HCT116 (cell line): ENCODE measurements at regions not wholly inside any gene's neighbourhood (a gene's known extent, or its start where the extent isn't known, plus 50 kb on each side); places are given as distances from the start of the nearest gene placed in this dataset.

Source experiments
- ATAC-seq: fragments of 200-7000 bp; cut with Tn5 transposase; 2 replicates; pipeline ENCODE4 v1.9.1; 2020; ENCODE audit warnings: mild to moderate bottlenecking, moderate library complexity
- BruUV-seq: library from RNA; stranded (reverse); fragments of 400-500 nt; replicated peaks from 2 replicates; lab custom pipeline; 2021; lab: Mats Ljungman, UMichigan
- CTCF ChIA-PET: fragments of 300-600 bp; sonication (Branson Sonifier 250); formaldehyde crosslinking; loops from one replicate; lab custom pipeline; 2021; ENCODE audit warnings: antibody characterized with exemption; lab: Charles Lee
- POLR2A ChIA-PET: fragments of 300-600, 350-600 bp; sonication (Branson Sonifier 250); formaldehyde crosslinking; loops from one replicate; lab custom pipeline; 2021; ENCODE audit warnings: antibody characterized with exemption; lab: Charles Lee
- RAD21 ChIA-PET, 2 experiments: fragments of 300-600 bp; sonication (Branson Sonifier 250); formaldehyde crosslinking; loops; one replicate each; lab custom pipeline; 2023; ENCODE audit warnings: low total read pairs in 2 of 2; ENCODE audit not compliant: uncharacterized antibody in 2 of 2, unreplicated experiment in 2 of 2, low non-redundant PET in 1 of 2; lab: Charles Lee
- DNase-seq: peaks from one replicate; pipeline ENCODE4 v3.0.0-alpha.2; 2010; ENCODE audit warnings: low read depth, low spot score
- H2AFZ ChIP-seq: fragments of 200-600 bp; shearing (Covaris generic), sonication (generic); 2 replicates; pipeline ENCODE4 v1.6.1; 2017; ENCODE audit warnings: low read depth, mixed run types, mixed read lengths, antibody characterized with exemption, low read length; ENCODE audit not compliant: poor library complexity, severe bottlenecking
- H3K27ac ChIP-seq: 2 replicates; pipeline ENCODE4 v1.5.1; 2012; ENCODE audit warnings: low read depth, low read length
- H3K27me3 ChIP-seq: fragments of 200-600 bp; sonication (generic); 2 replicates; pipeline ENCODE4 v1.6.1; 2016; ENCODE audit warnings: mixed run types, low read length, mixed read lengths; ENCODE audit not compliant: insufficient read depth
- H3K36me3 ChIP-seq, 2 experiments: fragments of 200-500 bp in 1 of 2; fragments of 200-600 bp in 1 of 2; sonication (Bioruptor generic) in 1 of 2; sonication (generic) in 1 of 2; 2 replicates each; pipeline versions ENCODE4 v1.5.1 to v1.6.1; 2014 to 2016; ENCODE audit warnings: low read length in 2 of 2, inconsistent platforms in 1 of 2, mixed read lengths in 1 of 2, mixed run types in 1 of 2; ENCODE audit not compliant: insufficient read depth in 2 of 2, control insufficient read depth in 1 of 2
- H3K4me1 ChIP-seq, 2 experiments: fragments of 200-600 bp in 1 of 2; sonication (generic) in 1 of 2; 2 replicates each; pipeline versions ENCODE4 v1.5.1 to v1.6.1; 2012 to 2017; ENCODE audit warnings: low read length in 2 of 2, inconsistent platforms in 1 of 2, mild to moderate bottlenecking in 1 of 2, mixed read lengths in 1 of 2, mixed run types in 1 of 2, moderate library complexity in 1 of 2; ENCODE audit not compliant: insufficient read depth in 2 of 2, control insufficient read depth in 1 of 2
- H3K4me2 ChIP-seq: fragments of 200-600 bp; sonication (generic); 2 replicates; pipeline ENCODE4 v1.6.1; 2017; ENCODE audit warnings: mixed run types, low read length, mixed read lengths
- H3K4me3 ChIP-seq, 2 experiments: fragments of 200-600 bp in 1 of 2; sonication (generic) in 1 of 2; replicated peaks in 1 of 2; 2 replicates each; pipeline ENCODE4 v1.5.1; 2011 to 2016; ENCODE audit warnings: low read length in 2 of 2, control low read depth in 1 of 2, low read depth in 1 of 2, mild to moderate bottlenecking in 1 of 2, mixed read lengths in 1 of 2, mixed run types in 1 of 2
- H3K79me2 ChIP-seq: fragments of 200-600 bp; sonication (generic); 2 replicates; pipeline ENCODE4 v1.6.1; 2017; ENCODE audit warnings: mild to moderate bottlenecking, mixed run types, low read length, moderate library complexity, mixed read lengths; ENCODE audit not compliant: insufficient read depth
- H3K9ac ChIP-seq: fragments of 200-600 bp; sonication (generic); 2 replicates; pipeline ENCODE4 v1.6.1; 2016; ENCODE audit warnings: low read length, mixed read lengths
- H3K9me2 ChIP-seq: fragments of 200-600 bp; sonication (generic), shearing (Covaris generic); 2 replicates; pipeline ENCODE4 v1.6.1; 2017; ENCODE audit warnings: mixed run types, mild to moderate bottlenecking, moderate library complexity; ENCODE audit not compliant: insufficient read depth
- H3K9me3 ChIP-seq, 2 experiments: fragments of 200-500 bp in 1 of 2; fragments of 200-600 bp in 1 of 2; sonication (Bioruptor generic) in 1 of 2; sonication (generic) in 1 of 2; 2 replicates each; pipeline ENCODE4 v1.6.1; 2014 to 2017; ENCODE audit warnings: low read length in 2 of 2, mixed read lengths in 2 of 2, inconsistent platforms in 1 of 2, low read depth in 1 of 2, mild to moderate bottlenecking in 1 of 2, mixed run types in 1 of 2, moderate library complexity in 1 of 2; ENCODE audit not compliant: control insufficient read depth in 1 of 2, insufficient read depth in 1 of 2
- H4K20me1 ChIP-seq: fragments of 200-600 bp; sonication (generic), shearing (Covaris generic); 2 replicates; pipeline ENCODE4 v1.6.1; 2017; ENCODE audit warnings: mixed run types, mild to moderate bottlenecking, moderate library complexity; ENCODE audit not compliant: insufficient read depth
- CBX3 ChIP-seq: IDR thresholded peaks from 2 replicates; pipeline ENCODE4 v1.6.1; 2012; ENCODE audit warnings: low read depth
- CEBPB ChIP-seq: IDR thresholded peaks from 2 replicates; pipeline ENCODE4 v1.6.1; 2012; ENCODE audit warnings: low read depth
- EGR1 ChIP-seq: IDR thresholded peaks from 2 replicates; pipeline ENCODE4 v1.6.1; 2012; ENCODE audit warnings: low read depth
- EZH2 ChIP-seq: fragments of 200-600 bp; sonication (generic); IDR thresholded peaks from 2 replicates; pipeline ENCODE4 v1.6.1; 2017; ENCODE audit warnings: antibody characterized with exemption, mixed run types
- EZH2phosphoT487 ChIP-seq: fragments of 200-600 bp; IDR thresholded peaks from 2 replicates; pipeline ENCODE4 v1.6.1; 2018; ENCODE audit warnings: antibody characterized with exemption, borderline replicate concordance
- FOSL1 ChIP-seq: IDR thresholded peaks from 2 replicates; pipeline ENCODE4 v1.6.1; 2012; ENCODE audit warnings: low read depth
- JUND ChIP-seq: IDR thresholded peaks from 2 replicates; pipeline ENCODE4 v1.6.1; 2012
- POLR2A ChIP-seq: IDR thresholded peaks from 2 replicates; pipeline ENCODE4 v1.7.0; 2011; ENCODE audit warnings: borderline replicate concordance; ENCODE audit not compliant: insufficient read depth, insufficient read length; ENCODE audit errors: extremely low read depth
- POLR2AphosphoS5 ChIP-seq: IDR thresholded peaks from 2 replicates; pipeline ENCODE4 v1.6.1; 2011; ENCODE audit warnings: mild to moderate bottlenecking, low read depth, low read length, moderate library complexity
- SIN3A ChIP-seq: IDR thresholded peaks from 2 replicates; pipeline ENCODE4 v1.6.1; 2012; ENCODE audit warnings: low read depth
- SP1 ChIP-seq: IDR thresholded peaks from 2 replicates; pipeline ENCODE4 v1.6.1; 2012; ENCODE audit warnings: low read depth
- SRF ChIP-seq: IDR thresholded peaks from 2 replicates; pipeline ENCODE4 v1.6.1; 2012; ENCODE audit warnings: low read depth
- TCF7L2 ChIP-seq: IDR thresholded peaks from 2 replicates; pipeline ENCODE4 v1.7.0; 2011; ENCODE audit warnings: borderline replicate concordance, inconsistent platforms; ENCODE audit not compliant: insufficient read depth, insufficient read length; ENCODE audit errors: extremely low read depth
- ZFX ChIP-seq: fragments of 450-650 bp; IDR thresholded peaks from 2 replicates; pipeline ENCODE4 v1.6.1; 2017
- ZNF274 ChIP-seq: fragments of 200-500 bp; sonication (Bioruptor generic); IDR thresholded peaks from 2 replicates; pipeline ENCODE4 v1.6.1; 2014; ENCODE audit warnings: mild to moderate bottlenecking, low read depth, low read length, inconsistent platforms
- intact Hi-C: fragments of 100-400 bp; cut with micrococcal nuclease; formaldehyde crosslinking; loops from 2 replicates; pipeline ENCODE4 v1.10.0; 2022
- TF ChIP-seq, protein P1 (sequence below): IDR thresholded peaks from 2 replicates; pipeline ENCODE4 v1.6.1; 2012
- TF ChIP-seq, protein P2 (sequence below): IDR thresholded peaks from 2 replicates; pipeline ENCODE4 v1.6.1; 2012; ENCODE audit warnings: low read depth
- TF ChIP-seq, protein P3 (sequence below): IDR thresholded peaks from 2 replicates; pipeline ENCODE4 v1.6.1; 2012

DNA sequence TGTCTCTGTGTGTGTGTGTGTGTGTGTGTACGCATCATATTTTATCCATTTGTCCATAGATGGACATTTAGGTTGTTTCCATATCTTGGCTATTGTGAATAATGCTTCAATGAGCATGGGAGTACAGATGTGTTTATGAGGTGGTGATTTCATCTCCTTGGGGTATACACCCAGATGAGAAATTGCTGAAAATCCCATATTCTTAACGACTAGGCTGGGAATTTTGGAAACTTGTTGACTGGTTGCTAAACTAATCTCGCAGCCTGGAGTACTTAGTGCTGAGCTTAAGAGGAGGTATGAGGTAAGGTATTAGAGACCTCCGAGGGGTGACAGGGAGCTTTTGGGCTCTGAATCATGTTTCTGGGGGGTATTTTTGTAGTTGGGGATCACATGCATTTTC lies 66.0 kb upstream of the SPRED2 start:
- H2AFZ ChIP-seq = no peak overlapping the region
- intact Hi-C loops = no loop called here
- no peaks in the 10 kb centered on the region for H3K9me2 ChIP-seq
- H3K36me3 ChIP-seq = no peaks in the 10 kb centered on the region
- H4K20me1 ChIP-seq = no peaks in the 10 kb centered on the region
- H3K27ac ChIP-seq = no peak overlapping the region
- ChIA-PET CTCF (no interaction called here), RAD21 (no interaction called here), POLR2A (no interaction called here)
- no peak overlapping the region for H3K4me2 ChIP-seq
- H3K9ac ChIP-seq = no peak overlapping the region
- no peaks in the 10 kb centered on the region for H3K27me3 ChIP-seq
- DNase-seq (no peak), ATAC-seq (no peak)
- TF ChIP-seq ZFX (no peak), SIN3A (no peak), CEBPB (no peak), EZH2 (no peak), CBX3 (no peak), POLR2AphosphoS5 (no peak), SRF (no peak)
- no TSS peak for BruUV-seq
- no peaks in the 10 kb centered on the region for H3K9me3 ChIP-seq
- no peaks in the 10 kb centered on the region for H3K4me1 ChIP-seq
- H3K79me2 ChIP-seq = no peaks in the 10 kb centered on the region
- no peak overlapping the region for H3K4me3 ChIP-seq

DNA sequence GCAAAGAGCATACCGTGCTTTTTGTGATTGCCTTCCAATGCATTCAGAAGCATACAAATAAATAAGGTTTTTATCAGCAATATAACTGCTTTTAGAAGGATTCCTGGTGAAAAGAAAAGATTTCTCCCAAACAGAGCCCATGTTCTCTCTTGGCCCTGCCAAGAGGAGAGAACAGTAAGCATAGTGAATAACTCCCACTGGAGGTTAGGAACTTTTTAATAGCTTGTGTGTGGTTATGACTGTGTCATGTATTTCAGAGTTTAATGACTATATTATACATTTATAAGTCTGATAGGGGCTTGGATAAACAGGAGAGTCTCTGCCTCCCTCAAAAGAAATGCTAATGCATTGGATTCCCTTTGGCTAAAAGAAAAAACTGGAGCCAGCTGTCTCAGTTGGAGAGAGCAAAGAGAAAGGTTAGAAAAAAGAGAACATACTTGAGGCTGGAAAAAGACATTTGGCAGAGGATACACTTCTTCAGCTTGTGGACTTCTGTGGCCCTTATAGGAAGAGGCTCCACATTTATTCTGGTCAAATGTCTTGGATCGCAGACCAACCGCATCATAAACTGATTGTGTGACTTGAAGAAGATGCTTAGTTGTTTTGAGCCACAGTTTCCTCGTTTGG lies 63.0 kb upstream of the SPRED2 start:
- Histone ChIP-seq H2AFZ (no peak overlapping the region), H3K27me3 (no peaks in the 10 kb centered on the region), H4K20me1 (no peaks in the 10 kb centered on the region), H3K4me3 (no peak overlapping the region), H3K9ac (no peak overlapping the region), H3K79me2 (no peaks in the 10 kb centered on the region), H3K27ac (no peak overlapping the region), H3K9me3 (no peaks in the 10 kb centered on the region), H3K4me2 (no peak overlapping the region), H3K36me3 (no peaks in the 10 kb centered on the region), H3K9me2 (no peaks in the 10 kb centered on the region), H3K4me1 (no peaks in the 10 kb centered on the region)
- ATAC-seq = no peak
- POLR2A ChIA-PET = no interaction called here
- CTCF ChIA-PET = no interaction called here
- intact Hi-C loops = no loop called here
- no TSS peak for BruUV-seq
- RAD21 ChIA-PET = no interaction called here
- DNase-seq = no peak
- TF ChIP-seq SRF (no peak), JUND (no peak), EZH2 (no peak), CBX3 (no peak), EZH2phosphoT487 (no peak), SP1 (no peak), ZFX (no peak), EGR1 (no peak), TCF7L2 (no peak), ZNF274 (no peak), SIN3A (no peak), FOSL1 (no peak), POLR2A (no peak)
- TF ChIP-seq, protein P1, sequence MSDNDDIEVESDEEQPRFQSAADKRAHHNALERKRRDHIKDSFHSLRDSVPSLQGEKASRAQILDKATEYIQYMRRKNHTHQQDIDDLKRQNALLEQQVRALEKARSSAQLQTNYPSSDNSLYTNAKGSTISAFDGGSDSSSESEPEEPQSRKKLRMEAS = no peak
- TF ChIP-seq, protein P2, sequence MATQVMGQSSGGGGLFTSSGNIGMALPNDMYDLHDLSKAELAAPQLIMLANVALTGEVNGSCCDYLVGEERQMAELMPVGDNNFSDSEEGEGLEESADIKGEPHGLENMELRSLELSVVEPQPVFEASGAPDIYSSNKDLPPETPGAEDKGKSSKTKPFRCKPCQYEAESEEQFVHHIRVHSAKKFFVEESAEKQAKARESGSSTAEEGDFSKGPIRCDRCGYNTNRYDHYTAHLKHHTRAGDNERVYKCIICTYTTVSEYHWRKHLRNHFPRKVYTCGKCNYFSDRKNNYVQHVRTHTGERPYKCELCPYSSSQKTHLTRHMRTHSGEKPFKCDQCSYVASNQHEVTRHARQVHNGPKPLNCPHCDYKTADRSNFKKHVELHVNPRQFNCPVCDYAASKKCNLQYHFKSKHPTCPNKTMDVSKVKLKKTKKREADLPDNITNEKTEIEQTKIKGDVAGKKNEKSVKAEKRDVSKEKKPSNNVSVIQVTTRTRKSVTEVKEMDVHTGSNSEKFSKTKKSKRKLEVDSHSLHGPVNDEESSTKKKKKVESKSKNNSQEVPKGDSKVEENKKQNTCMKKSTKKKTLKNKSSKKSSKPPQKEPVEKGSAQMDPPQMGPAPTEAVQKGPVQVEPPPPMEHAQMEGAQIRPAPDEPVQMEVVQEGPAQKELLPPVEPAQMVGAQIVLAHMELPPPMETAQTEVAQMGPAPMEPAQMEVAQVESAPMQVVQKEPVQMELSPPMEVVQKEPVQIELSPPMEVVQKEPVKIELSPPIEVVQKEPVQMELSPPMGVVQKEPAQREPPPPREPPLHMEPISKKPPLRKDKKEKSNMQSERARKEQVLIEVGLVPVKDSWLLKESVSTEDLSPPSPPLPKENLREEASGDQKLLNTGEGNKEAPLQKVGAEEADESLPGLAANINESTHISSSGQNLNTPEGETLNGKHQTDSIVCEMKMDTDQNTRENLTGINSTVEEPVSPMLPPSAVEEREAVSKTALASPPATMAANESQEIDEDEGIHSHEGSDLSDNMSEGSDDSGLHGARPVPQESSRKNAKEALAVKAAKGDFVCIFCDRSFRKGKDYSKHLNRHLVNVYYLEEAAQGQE = no peak
- TF ChIP-seq, protein P3, sequence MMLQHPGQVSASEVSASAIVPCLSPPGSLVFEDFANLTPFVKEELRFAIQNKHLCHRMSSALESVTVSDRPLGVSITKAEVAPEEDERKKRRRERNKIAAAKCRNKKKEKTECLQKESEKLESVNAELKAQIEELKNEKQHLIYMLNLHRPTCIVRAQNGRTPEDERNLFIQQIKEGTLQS = no peak
